ENCODE measurements at regions not wholly inside any gene's neighbourhood (a gene's known extent, or its start where the extent isn't known, plus 50 kb on each side); places are given as distances from the start of the nearest gene placed in this dataset.

GRCh38 chr16:73778887-73779286 is 517.7 kb upstream of the PSMD7 start:
- TF ChIP-seq CTCF (conservative IDR thresholded peaks at IDR 0.05; ENCODE audit: low read depth, low read length) (no peak), EZH2phosphoT487 (IDR thresholded peaks at IDR 0.05; ENCODE audit: borderline replicate concordance, low read length) (no peak)

Measured in PC-3 (cell line).